Neural progenitor cell (in vitro differentiated cells): ENCODE measurements at regions not wholly inside any gene's neighbourhood (a gene's known extent, or its start where the extent isn't known, plus 50 kb on each side); places are given as distances from the start of the nearest gene placed in this dataset.

Experiments
- DNase-seq: peaks from one replicate; pipeline ENCODE4 v3.0.0-alpha.2; 2016; ENCODE audit warnings: low spot score
- H2AFZ ChIP-seq: fragments of 200-600 bp; sonication (generic); replicated peaks from 2 replicates; pipeline ENCODE4 v1.6.1; 2016; ENCODE audit warnings: antibody characterized with exemption
- H3F3A ChIP-seq: fragments of 200-600 bp; sonication (generic); 2 replicates; pipeline ENCODE4 v1.6.1; 2016; ENCODE audit warnings: antibody characterized with exemption, low read depth
- H3K27ac ChIP-seq: fragments of 200-600 bp; sonication (generic); 2 replicates; pipeline ENCODE4 v1.5.1; 2016; ENCODE audit warnings: mild to moderate bottlenecking
- H3K27me3 ChIP-seq: fragments of 200-600 bp; sonication (generic); 2 replicates; pipeline ENCODE4 v1.6.1; 2016; ENCODE audit warnings: mild to moderate bottlenecking, moderate library complexity
- H3K36me3 ChIP-seq: fragments of 200-600 bp; sonication (generic); 2 replicates; pipeline ENCODE4 v1.5.1; 2016
- H3K4me1 ChIP-seq: fragments of 200-600 bp; sonication (generic); 2 replicates; pipeline ENCODE4 v1.6.1; 2016; ENCODE audit warnings: mixed run types
- H3K4me2 ChIP-seq: fragments of 200-600 bp; sonication (generic); 2 replicates; pipeline ENCODE4 v1.6.1; 2016
- H3K4me3 ChIP-seq: fragments of 200-600 bp; sonication (generic); 2 replicates; pipeline ENCODE4 v1.5.1; 2016
- H3K79me2 ChIP-seq: fragments of 200-600 bp; sonication (generic); 2 replicates; pipeline ENCODE4 v1.6.1; 2016; ENCODE audit warnings: low read depth
- H3K9ac ChIP-seq: fragments of 200-600 bp; sonication (generic); 2 replicates; pipeline ENCODE4 v1.6.1; 2016
- H3K9me3 ChIP-seq: fragments of 200-600 bp; sonication (generic); 2 replicates; pipeline ENCODE4 v1.5.1; 2016; ENCODE audit warnings: low read depth
- H4K20me1 ChIP-seq: fragments of 200-600 bp; sonication (generic); 2 replicates; pipeline ENCODE4 v1.6.1; 2016; ENCODE audit warnings: low read depth
- H3K27ac Mint-ChIP-seq: 3 replicates; pipeline ENCODE4 v1.8.0; 2021; ENCODE audit warnings: mixed read lengths
- H3K27me3 Mint-ChIP-seq: 2 replicates; pipeline ENCODE4 v1.8.0; 2022; ENCODE audit warnings: low read depth, mild to moderate bottlenecking, inconsistent platforms, moderate library complexity, mixed read lengths; ENCODE audit not compliant: insufficient read depth
- H3K36me3 Mint-ChIP-seq: 3 replicates; pipeline ENCODE4 v1.8.0; 2021; ENCODE audit warnings: mixed read lengths
- H3K4me1 Mint-ChIP-seq: 3 replicates; pipeline ENCODE4 v1.8.0; 2021; ENCODE audit warnings: mixed read lengths
- H3K4me3 Mint-ChIP-seq: 3 replicates; pipeline ENCODE4 v1.8.0; 2021; ENCODE audit warnings: mild to moderate bottlenecking, moderate library complexity, mixed read lengths
- H3K9me3 Mint-ChIP-seq: 3 replicates; pipeline ENCODE4 v1.8.0; 2020; ENCODE audit warnings: mixed read lengths
- CTCF ChIP-seq: fragments of 200-600 bp; sonication (generic); IDR thresholded peaks from 2 replicates; pipeline ENCODE4 v1.5.1; 2017; ENCODE audit warnings: antibody characterized with exemption, mild to moderate bottlenecking
- EZH2 ChIP-seq: fragments of 200-600 bp; sonication (generic); IDR thresholded peaks from 2 replicates; pipeline ENCODE4 v1.6.1; 2017; ENCODE audit warnings: antibody characterized with exemption, mild to moderate bottlenecking, moderate library complexity
- EZH2phosphoT487 ChIP-seq: fragments of 200-600 bp; sonication (generic); IDR thresholded peaks from 2 replicates; pipeline ENCODE4 v1.6.1; 2017; ENCODE audit warnings: antibody characterized with exemption

GRCh38 chr2:176471949-176472348, 202.7 kb downstream of the MTX2 start:
- no peaks in the 10 kb centered on the region for H3K9me3 Mint-ChIP-seq

GRCh38 chr2:176473177-176473576, 203.9 kb downstream of the MTX2 start:
- no peak for TF ChIP-seq EZH2
- H2AFZ ChIP-seq: no peak overlapping the region

More at GRCh38 chr2:176471949-176472348, 202.7 kb downstream of the MTX2 start:
- no peak overlapping the region for H3K4me3 Mint-ChIP-seq
- no peaks in the 10 kb centered on the region for H3K36me3 Mint-ChIP-seq
- H3K9ac ChIP-seq: no peak overlapping the region
- H3K79me2 ChIP-seq: no peaks in the 10 kb centered on the region
- no peaks in the 10 kb centered on the region for H3K27me3 ChIP-seq
- H4K20me1 ChIP-seq: no peaks in the 10 kb centered on the region
- no peaks in the 10 kb centered on the region for H3K9me3 ChIP-seq
- no peak overlapping the region for H3K27ac ChIP-seq
- no peak for DNase-seq
- H3K27ac Mint-ChIP-seq: no peak overlapping the region
- H3K4me2 ChIP-seq: no peak overlapping the region
- no peak overlapping the region for H2AFZ ChIP-seq
- H3K27me3 Mint-ChIP-seq: peaks cover 4% of the 10 kb centered on the region
- no peaks in the 10 kb centered on the region for H3F3A ChIP-seq
- H3K4me1 Mint-ChIP-seq: peaks cover 2% of the 10 kb centered on the region
- no peak overlapping the region for H3K4me3 ChIP-seq
- no peaks in the 10 kb centered on the region for H3K36me3 ChIP-seq
- TF ChIP-seq CTCF: no peak
- no peak for TF ChIP-seq EZH2phosphoT487
- no peak for TF ChIP-seq EZH2
- no peaks in the 10 kb centered on the region for H3K4me1 ChIP-seq

GRCh38 chr2:176473851-176474250, 204.6 kb downstream of the MTX2 start:
- Histone ChIP-seq H3K4me2 (no peak overlapping the region), H3K9me3 (no peaks in the 10 kb centered on the region), H3K36me3 (no peaks in the 10 kb centered on the region), H3K4me1 (no peaks in the 10 kb centered on the region), H3K9ac (no peak overlapping the region), H3K4me3 (no peak overlapping the region), H4K20me1 (no peaks in the 10 kb centered on the region), H3K27me3 (peaks cover 3% of the 10 kb centered on the region), H3K27ac (no peak overlapping the region), H3K79me2 (no peaks in the 10 kb centered on the region), H2AFZ (no peak overlapping the region), H3F3A (no peaks in the 10 kb centered on the region)
- Mint-ChIP-seq H3K9me3 (no peaks in the 10 kb centered on the region), H3K4me1 (no peaks in the 10 kb centered on the region), H3K27ac (no peak overlapping the region), H3K27me3 (peaks cover 2% of the 10 kb centered on the region), H3K4me3 (no peak overlapping the region), H3K36me3 (no peaks in the 10 kb centered on the region)
- TF ChIP-seq EZH2: no peak
- no peak for TF ChIP-seq CTCF
- TF ChIP-seq EZH2phosphoT487: no peak
- no peak for DNase-seq

More at GRCh38 chr2:176473177-176473576, 203.9 kb downstream of the MTX2 start:
- Histone ChIP-seq H3K4me2 (no peak overlapping the region), H3K9me3 (no peaks in the 10 kb centered on the region), H3K9ac (no peak overlapping the region), H3K27ac (no peak overlapping the region), H3K36me3 (no peaks in the 10 kb centered on the region), H3K27me3 (no peaks in the 10 kb centered on the region), H3K4me3 (no peak overlapping the region), H3F3A (no peaks in the 10 kb centered on the region), H3K4me1 (no peaks in the 10 kb centered on the region), H3K79me2 (no peaks in the 10 kb centered on the region), H4K20me1 (no peaks in the 10 kb centered on the region)
- Mint-ChIP-seq H3K36me3 (no peaks in the 10 kb centered on the region), H3K4me3 (no peak overlapping the region), H3K4me1 (no peaks in the 10 kb centered on the region), H3K9me3 (no peaks in the 10 kb centered on the region), H3K27me3 (peaks cover 2% of the 10 kb centered on the region), H3K27ac (no peak overlapping the region)
- no peak for DNase-seq

- no peak overlapping the region for H3K27ac Mint-ChIP-seq
Measured at GRCh38 chr2:176477336-176477735, 208.1 kb downstream of the MTX2 start.

More at GRCh38 chr2:176477336-176477735, 208.1 kb downstream of the MTX2 start:
- H3K4me1 ChIP-seq: no peaks in the 10 kb centered on the region
- H3K4me3 ChIP-seq: no peak overlapping the region
- DNase-seq: no peak
- no peak overlapping the region for H3K9ac ChIP-seq
- no peaks in the 10 kb centered on the region for H3K36me3 ChIP-seq
- no peaks in the 10 kb centered on the region for H3K9me3 ChIP-seq
- no peak overlapping the region for H2AFZ ChIP-seq
- no peaks in the 10 kb centered on the region for H3K9me3 Mint-ChIP-seq
- H3K36me3 Mint-ChIP-seq: no peaks in the 10 kb centered on the region
- no peaks in the 10 kb centered on the region for H3F3A ChIP-seq
- H3K4me2 ChIP-seq: no peak overlapping the region
- H3K27ac ChIP-seq: no peak overlapping the region
- no peak for TF ChIP-seq EZH2
- TF ChIP-seq CTCF: no peak
- no peak for TF ChIP-seq EZH2phosphoT487
- H3K4me1 Mint-ChIP-seq: no peaks in the 10 kb centered on the region
- no peaks in the 10 kb centered on the region for H3K79me2 ChIP-seq
- H3K27me3 ChIP-seq: peaks cover 9% of the 10 kb centered on the region
- no peak overlapping the region for H3K4me3 Mint-ChIP-seq
- H4K20me1 ChIP-seq: no peaks in the 10 kb centered on the region
- H3K27me3 Mint-ChIP-seq: peaks cover 2% of the 10 kb centered on the region
